Type B pancreatic cell (in vitro differentiated cells): ENCODE measurements at regions not wholly inside any gene's neighbourhood (a gene's known extent, or its start where the extent isn't known, plus 50 kb on each side); places are given as distances from the start of the nearest gene placed in this dataset.

Source experiments
- DNase-seq: peaks from one replicate; pipeline ENCODE4 v3.0.0; 2021; ENCODE audit warnings: mixed read lengths; ENCODE audit not compliant: unreplicated experiment; ENCODE audit errors: extremely low spot score
- H3K27ac Mint-ChIP-seq: 2 replicates; pipeline ENCODE4 v1.8.0; 2021; ENCODE audit warnings: mild to moderate bottlenecking, mixed read lengths
- H3K27me3 Mint-ChIP-seq: 2 replicates; pipeline ENCODE4 v1.8.0; 2021; ENCODE audit warnings: mixed read lengths
- H3K36me3 Mint-ChIP-seq: 2 replicates; pipeline ENCODE4 v1.8.0; 2021; ENCODE audit warnings: mixed read lengths
- H3K4me1 Mint-ChIP-seq: one replicate; pipeline ENCODE4 v1.8.0; 2021; ENCODE audit warnings: mixed read lengths; ENCODE audit not compliant: unreplicated experiment
- H3K4me3 Mint-ChIP-seq: 2 replicates; pipeline ENCODE4 v1.8.0; 2021; ENCODE audit warnings: mild to moderate bottlenecking, mixed read lengths
- H3K9me3 Mint-ChIP-seq: 2 replicates; pipeline ENCODE4 v1.8.0; 2021; ENCODE audit warnings: mixed read lengths
- TF ChIP-seq, protein P1 (sequence below): fragments of 200-600 bp; sonication (generic); conservative IDR thresholded peaks from 2 replicates; pipeline ENCODE4 v1.5.0; 2021; ENCODE audit warnings: antibody characterized with exemption, mild to moderate bottlenecking

DNA sequence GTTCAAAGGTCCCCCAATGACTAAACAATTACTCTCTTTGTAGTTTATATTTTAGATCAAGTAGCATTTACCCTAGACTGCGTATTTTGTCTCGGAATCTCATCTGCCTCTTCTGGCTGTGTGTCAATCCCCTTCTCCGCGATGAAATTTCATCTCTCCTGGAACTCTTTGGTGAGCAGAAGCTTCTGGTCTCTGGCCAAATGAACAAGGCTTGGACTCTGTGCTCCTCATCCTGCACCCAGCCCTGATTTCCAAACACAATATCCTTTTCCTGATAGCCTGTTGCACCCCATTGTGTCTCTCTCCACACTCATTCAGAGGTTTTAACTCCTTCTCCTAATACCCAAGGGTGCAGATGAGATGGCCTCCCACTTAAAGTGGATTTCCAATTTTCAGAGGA is 609.4 kb upstream of the CDH5 start:
- no peak for DNase-seq
- H3K27ac Mint-ChIP-seq = no peak overlapping the region
- H3K27me3 Mint-ChIP-seq = peaks cover 17% of the 10 kb centered on the region
- peaks cover 4% of the 10 kb centered on the region for H3K36me3 Mint-ChIP-seq
- no peak overlapping the region for H3K4me3 Mint-ChIP-seq
- TF ChIP-seq, protein P1, sequence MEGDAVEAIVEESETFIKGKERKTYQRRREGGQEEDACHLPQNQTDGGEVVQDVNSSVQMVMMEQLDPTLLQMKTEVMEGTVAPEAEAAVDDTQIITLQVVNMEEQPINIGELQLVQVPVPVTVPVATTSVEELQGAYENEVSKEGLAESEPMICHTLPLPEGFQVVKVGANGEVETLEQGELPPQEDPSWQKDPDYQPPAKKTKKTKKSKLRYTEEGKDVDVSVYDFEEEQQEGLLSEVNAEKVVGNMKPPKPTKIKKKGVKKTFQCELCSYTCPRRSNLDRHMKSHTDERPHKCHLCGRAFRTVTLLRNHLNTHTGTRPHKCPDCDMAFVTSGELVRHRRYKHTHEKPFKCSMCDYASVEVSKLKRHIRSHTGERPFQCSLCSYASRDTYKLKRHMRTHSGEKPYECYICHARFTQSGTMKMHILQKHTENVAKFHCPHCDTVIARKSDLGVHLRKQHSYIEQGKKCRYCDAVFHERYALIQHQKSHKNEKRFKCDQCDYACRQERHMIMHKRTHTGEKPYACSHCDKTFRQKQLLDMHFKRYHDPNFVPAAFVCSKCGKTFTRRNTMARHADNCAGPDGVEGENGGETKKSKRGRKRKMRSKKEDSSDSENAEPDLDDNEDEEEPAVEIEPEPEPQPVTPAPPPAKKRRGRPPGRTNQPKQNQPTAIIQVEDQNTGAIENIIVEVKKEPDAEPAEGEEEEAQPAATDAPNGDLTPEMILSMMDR = no peak
- no peaks in the 10 kb centered on the region for H3K9me3 Mint-ChIP-seq
- H3K4me1 Mint-ChIP-seq = peaks cover 47% of the 10 kb centered on the region

DNA sequence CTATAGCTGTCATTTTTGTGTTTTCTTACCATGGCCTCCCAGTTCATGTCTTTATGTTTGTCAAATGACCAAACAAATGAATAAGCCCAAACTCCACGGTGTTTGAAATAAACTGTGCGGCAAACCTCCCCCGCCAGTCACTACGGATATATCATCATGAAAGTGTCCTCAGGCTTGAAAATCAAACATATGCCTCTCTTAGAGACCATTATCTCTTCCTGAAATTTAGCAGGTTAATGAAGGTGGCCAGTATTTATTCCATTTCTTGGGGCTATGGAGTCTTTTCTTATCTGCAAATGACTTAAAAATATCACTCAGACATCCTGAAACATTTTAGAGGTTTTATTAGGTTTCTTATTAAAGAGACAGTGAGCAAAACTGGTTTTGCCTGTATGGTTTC is 610.3 kb upstream of the CDH5 start:
- peaks cover 51% of the 10 kb centered on the region for H3K4me1 Mint-ChIP-seq

DNA sequence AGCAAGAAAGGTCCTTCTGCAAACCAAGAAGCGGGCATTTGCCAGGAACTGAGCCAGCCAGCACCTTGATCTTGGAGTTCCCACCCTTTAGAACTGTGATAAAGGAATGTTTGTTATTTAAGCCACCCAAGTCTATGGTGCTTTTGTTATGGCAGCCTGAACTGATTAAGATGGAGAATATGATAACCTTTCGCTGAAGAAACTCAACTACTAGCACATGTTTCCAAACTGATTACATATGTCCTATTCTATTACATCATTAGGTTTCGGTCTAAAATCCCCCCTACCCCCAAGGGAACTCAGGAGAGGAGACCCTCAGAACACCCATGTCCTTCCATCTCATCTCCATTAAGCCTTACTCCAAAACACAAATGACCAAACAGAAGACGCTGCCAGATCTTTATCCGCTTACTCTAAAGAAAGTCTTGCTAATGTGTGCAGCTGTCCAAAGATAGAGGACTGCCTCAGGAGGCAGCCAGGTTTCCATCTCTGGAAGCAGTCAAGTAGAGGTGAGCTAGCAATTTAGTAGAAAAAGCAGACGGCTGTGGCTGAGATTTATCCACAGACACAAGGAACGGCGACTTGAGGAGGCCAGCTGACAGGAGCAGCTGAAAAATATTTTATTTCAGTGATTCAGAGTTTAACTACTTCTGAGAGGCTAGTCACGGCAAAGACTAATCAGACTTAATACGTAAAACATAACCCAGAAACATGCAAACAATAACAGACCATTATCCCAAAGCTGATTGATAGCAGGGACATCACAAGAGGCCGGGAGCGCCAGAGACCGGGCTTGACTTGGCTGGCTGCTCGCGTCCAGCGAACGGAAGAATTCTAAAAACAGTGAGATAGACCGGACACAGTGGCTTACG is 611.4 kb upstream of the CDH5 start:
- Mint-ChIP-seq H3K36me3 (peaks cover 4% of the 10 kb centered on the region), H3K4me1 (peaks cover 57% of the 10 kb centered on the region), H3K4me3 (peak overlapping the region; percentile 63), H3K27ac (peak overlapping the region; percentile 25), H3K27me3 (peaks cover 24% of the 10 kb centered on the region), H3K9me3 (no peaks in the 10 kb centered on the region)
- DNase-seq = no peak
- TF ChIP-seq, protein P1 = no peak

More for the DNA sequence above, 610.3 kb upstream of the CDH5 start:
- Mint-ChIP-seq H3K27ac (peak overlapping the region; percentile 19), H3K36me3 (peaks cover 4% of the 10 kb centered on the region), H3K9me3 (no peaks in the 10 kb centered on the region), H3K4me3 (peak overlapping the region; percentile 14), H3K27me3 (peaks cover 22% of the 10 kb centered on the region)
- TF ChIP-seq, protein P1 = no peak
- DNase-seq = no peak

DNA sequence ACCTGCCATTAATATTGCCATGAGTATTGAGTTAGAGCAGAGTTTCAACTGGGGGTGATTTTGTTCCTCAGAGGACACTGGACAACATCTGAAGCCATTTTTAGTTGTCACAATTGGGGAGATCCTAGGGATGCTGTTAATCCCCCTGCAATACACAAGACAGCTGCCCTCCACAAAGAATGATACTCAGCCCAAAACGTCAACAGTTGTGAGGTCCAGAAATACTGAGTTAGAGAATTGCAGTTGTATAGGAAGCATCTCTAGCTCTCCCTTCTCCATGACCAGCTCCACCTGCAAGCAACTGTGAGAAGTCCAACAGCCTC is 614.0 kb upstream of the CDH5 start:
- H3K9me3 Mint-ChIP-seq = no peaks in the 10 kb centered on the region
- no peaks in the 10 kb centered on the region for H3K36me3 Mint-ChIP-seq
- TF ChIP-seq, protein P1 = no peak
- no peak overlapping the region for H3K27ac Mint-ChIP-seq
- H3K27me3 Mint-ChIP-seq = peaks cover 24% of the 10 kb centered on the region
- no peak overlapping the region for H3K4me3 Mint-ChIP-seq
- no peak for DNase-seq
- peaks cover 56% of the 10 kb centered on the region for H3K4me1 Mint-ChIP-seq

DNA sequence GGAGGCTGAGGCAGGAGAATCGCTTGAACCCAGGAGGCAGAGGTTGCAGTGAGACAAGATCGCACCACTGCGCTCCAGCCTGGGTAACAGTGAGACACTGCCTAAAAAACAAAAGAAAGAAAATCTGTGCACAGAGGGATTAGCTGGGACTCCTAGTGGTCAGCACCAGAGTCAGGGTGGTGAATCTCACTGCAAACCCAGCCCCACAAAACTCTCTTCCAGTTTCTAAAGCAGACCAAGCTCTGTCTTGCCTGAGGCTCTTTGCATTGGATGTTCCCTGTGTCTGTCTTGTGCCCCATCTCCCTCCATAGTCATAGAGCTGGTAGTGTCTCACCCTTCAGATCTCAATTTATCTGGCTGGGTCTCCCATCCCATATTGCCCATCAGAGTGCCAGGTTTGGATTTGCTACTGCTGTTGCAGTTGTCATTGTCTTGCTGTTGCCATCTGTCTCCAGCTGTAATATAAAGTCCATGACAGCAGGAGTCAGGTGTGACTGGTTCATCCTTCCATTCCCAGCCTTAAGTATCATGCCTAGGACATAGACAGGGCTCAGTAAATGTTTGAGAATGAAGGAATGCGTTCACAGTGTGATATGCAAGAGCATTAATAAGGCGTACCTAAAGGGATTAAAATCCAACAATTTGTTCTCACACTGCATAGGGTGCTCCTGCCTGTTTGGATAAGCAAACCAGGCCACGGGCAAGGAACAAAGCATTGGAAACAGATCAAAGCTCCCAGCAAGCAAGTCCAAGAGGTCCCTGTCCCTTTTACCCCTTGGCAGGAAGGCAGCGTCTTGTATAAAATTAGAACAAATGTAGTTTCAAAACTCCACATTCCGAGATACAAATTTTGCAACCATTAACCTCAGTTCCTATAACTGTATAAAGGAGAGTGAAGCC is 614.6 kb upstream of the CDH5 start:
- no peak for DNase-seq
- peaks cover 24% of the 10 kb centered on the region for H3K27me3 Mint-ChIP-seq

More for the DNA sequence above, 614.6 kb upstream of the CDH5 start:
- no peaks in the 10 kb centered on the region for H3K9me3 Mint-ChIP-seq
- H3K36me3 Mint-ChIP-seq = no peaks in the 10 kb centered on the region
- TF ChIP-seq, protein P1 = no peak
- H3K4me3 Mint-ChIP-seq = no peak overlapping the region
- H3K27ac Mint-ChIP-seq = no peak overlapping the region
- H3K4me1 Mint-ChIP-seq = peaks cover 56% of the 10 kb centered on the region
